Upper lobe of right lung (tissue), 1 donor: ENCODE measurements at regions not wholly inside any gene's neighbourhood (a gene's known extent, or its start where the extent isn't known, plus 50 kb on each side); places are given as distances from the start of the nearest gene placed in this dataset.

Source experiments
- ATAC-seq: fragments of 200-7000 bp; cut with Tn5 transposase; one replicate; pipeline ENCODE4 v1.9.1; 2020; ENCODE audit warnings: mild to moderate bottlenecking, moderate library complexity
- DNase-seq: peaks from one replicate; pipeline ENCODE4 v3.0.0-alpha.2; 2020
- H3K27ac ChIP-seq: fragments of 200-600 bp; one replicate; pipeline ENCODE4 v1.8.0; 2022
- H3K27me3 ChIP-seq: fragments of 200-600 bp; one replicate; pipeline ENCODE4 v1.8.0; 2022; ENCODE audit warnings: mild to moderate bottlenecking
- H3K36me3 ChIP-seq: fragments of 200-600 bp; one replicate; pipeline ENCODE4 v1.8.0; 2022
- H3K4me1 ChIP-seq: fragments of 200-600 bp; one replicate; pipeline ENCODE4 v1.8.0; 2022
- H3K4me3 ChIP-seq: fragments of 200-600 bp; one replicate; pipeline ENCODE4 v1.8.0; 2022; ENCODE audit warnings: mild to moderate bottlenecking
- H3K9me3 ChIP-seq: fragments of 200-600 bp; one replicate; pipeline ENCODE4 v1.8.0; 2022
- CTCF ChIP-seq: fragments of 200-600 bp; IDR thresholded peaks from one replicate; pipeline ENCODE4 v1.8.0; 2022; ENCODE audit warnings: antibody characterized with exemption
- intact Hi-C: fragments of 100-400 bp; cut with DNase I; formaldehyde crosslinking; loops from one replicate; pipeline ENCODE4 v1.11.0; 2022
- donor health status: DM: no; HTN: yes; CAD: no; lungs with severe emphysema.

- Histone ChIP-seq H3K36me3 (no peaks in the 10 kb centered on the region), H3K4me1 (no peaks in the 10 kb centered on the region), H3K27me3 (peaks cover 16% of the 10 kb centered on the region), H3K4me3 (no peak overlapping the region), H3K27ac (no peak overlapping the region), H3K9me3 (no peaks in the 10 kb centered on the region)
- intact Hi-C loops = no loop called here
- ATAC-seq (no peak), DNase-seq (no peak)
- no peak for TF ChIP-seq CTCF
Observed at GRCh38 chr1:29896300-29896699, 660.0 kb downstream of the PTPRU start.

GRCh38 chr1:29895201-29895600 is 658.9 kb downstream of the PTPRU start:
- DNase-seq (no peak), ATAC-seq (no peak)
- intact Hi-C loops = no loop called here
- H3K27me3 ChIP-seq = peaks cover 9% of the 10 kb centered on the region
- no peaks in the 10 kb centered on the region for H3K9me3 ChIP-seq
- no peak for TF ChIP-seq CTCF
- no peak overlapping the region for H3K27ac ChIP-seq
- H3K4me1 ChIP-seq = no peaks in the 10 kb centered on the region
- H3K4me3 ChIP-seq = no peak overlapping the region
- no peaks in the 10 kb centered on the region for H3K36me3 ChIP-seq

- Histone ChIP-seq H3K27ac (no peak overlapping the region), H3K27me3 (peaks cover 9% of the 10 kb centered on the region), H3K36me3 (no peaks in the 10 kb centered on the region), H3K4me1 (no peaks in the 10 kb centered on the region), H3K4me3 (no peak overlapping the region), H3K9me3 (no peaks in the 10 kb centered on the region)
- intact Hi-C loops = no loop called here
- no peak for TF ChIP-seq CTCF
- DNase-seq = no peak
- ATAC-seq = no peak
Observed at GRCh38 chr1:29894311-29894710, 658.0 kb downstream of the PTPRU start.

- DNase-seq = no peak
- TF ChIP-seq CTCF = no peak
- Histone ChIP-seq H3K9me3 (no peaks in the 10 kb centered on the region), H3K27me3 (peaks cover 9% of the 10 kb centered on the region), H3K4me1 (no peaks in the 10 kb centered on the region), H3K36me3 (no peaks in the 10 kb centered on the region), H3K27ac (no peak overlapping the region), H3K4me3 (no peak overlapping the region)
- intact Hi-C loops = no loop called here
- ATAC-seq = no peak
Observed at GRCh38 chr1:29893806-29894205, 657.5 kb downstream of the PTPRU start.

- intact Hi-C loops = no loop called here
- H3K4me1 ChIP-seq = no peaks in the 10 kb centered on the region
- ATAC-seq = no peak
- no peak overlapping the region for H3K4me3 ChIP-seq
- H3K27ac ChIP-seq = no peak overlapping the region
- H3K27me3 ChIP-seq = peaks cover 9% of the 10 kb centered on the region
- no peak for DNase-seq
- no peaks in the 10 kb centered on the region for H3K9me3 ChIP-seq
- no peaks in the 10 kb centered on the region for H3K36me3 ChIP-seq
- no peak for TF ChIP-seq CTCF
Observed at GRCh38 chr1:29893046-29893723, 656.9 kb downstream of the PTPRU start.

GRCh38 chr1:29892247-29892646 is 655.9 kb downstream of the PTPRU start:
- H3K9me3 ChIP-seq = no peaks in the 10 kb centered on the region
- intact Hi-C loops = no loop called here
- H3K27me3 ChIP-seq = peaks cover 9% of the 10 kb centered on the region
- ATAC-seq (no peak), DNase-seq (no peak)
- TF ChIP-seq CTCF = no peak
- H3K36me3 ChIP-seq = no peaks in the 10 kb centered on the region
- H3K27ac ChIP-seq = no peak overlapping the region
- H3K4me1 ChIP-seq = no peaks in the 10 kb centered on the region
- H3K4me3 ChIP-seq = no peak overlapping the region
